Peyer's patch (tissue), 4 donors: ENCODE measurements at regions not wholly inside any gene's neighbourhood (a gene's known extent, or its start where the extent isn't known, plus 50 kb on each side); places are given as distances from the start of the nearest gene placed in this dataset.

Experiments
- CTCF ChIP-seq, 6 experiments: fragments of 450-650 bp in 4 of 6; fragments of 200-600 bp in 2 of 6; sonication (generic) in 1 of 6; IDR thresholded peaks; one replicate each; pipeline ENCODE4 v1.5.1; 2017 to 2019; ENCODE audit warnings: antibody characterized with exemption in 6 of 6, mild to moderate bottlenecking in 3 of 6, moderate library complexity in 1 of 6
- POLR2A ChIP-seq, 2 donors: fragments of 450-650 bp; IDR thresholded peaks; one replicate each; pipeline ENCODE4 v1.5.1; 2017; ENCODE audit warnings: antibody characterized with exemption in 2 of 2, mild to moderate bottlenecking in 2 of 2, moderate library complexity in 2 of 2

GRCh38 chr15:95888762-95889161 is 441.7 kb upstream of the NR2F2 start:
- no peak for TF ChIP-seq CTCF (IDR thresholded peaks at IDR 0.05)
- no peak for TF ChIP-seq POLR2A (IDR thresholded peaks at IDR 0.05)
